GM18511 (cell line): ENCODE measurements at regions not wholly inside any gene's neighbourhood (a gene's known extent, or its start where the extent isn't known, plus 50 kb on each side); places are given as distances from the start of the nearest gene placed in this dataset.
"Not testable (repeated sequence)": the region's sequence is repeated elsewhere in the genome, so short reads cannot be mapped to it uniquely, and the experiment has no call there.

Source experiments
- ATAC-seq: cut with Tn5 transposase; IDR thresholded peaks from one replicate; pipeline ENCODE4 v1.9.1; 2021; ENCODE audit warnings: mild to moderate bottlenecking, moderate library complexity; ENCODE audit not compliant: unreplicated experiment

GRCh38 chr2:181789827-181790448 lies 101.6 kb upstream of the ITPRID2 start:
- ATAC-seq = no peak

GRCh38 chr2:181790716-181791649 lies 100.5 kb upstream of the ITPRID2 start:
- ATAC-seq = peak; percentile 97

- ATAC-seq = no peak
Observed at GRCh38 chr2:181792906-181793305, 98.6 kb upstream of the ITPRID2 start.

GRCh38 chr2:181798022-181798421 lies 93.5 kb upstream of the ITPRID2 start:
- ATAC-seq = no peak

GRCh38 chr2:181802300-181802699 lies 89.2 kb upstream of the ITPRID2 start:
- ATAC-seq = not testable (repeated sequence)

GRCh38 chr2:181803903-181804799 lies 87.4 kb upstream of the ITPRID2 start:
- ATAC-seq = not testable (repeated sequence)

- ATAC-seq = peak; percentile 69
Observed at GRCh38 chr2:181805228-181806038, 86.1 kb upstream of the ITPRID2 start.

- ATAC-seq = peak; percentile 3
Observed at GRCh38 chr2:181806039-181806392, 85.5 kb upstream of the ITPRID2 start.

GRCh38 chr2:181807526-181807925 lies 84.0 kb upstream of the ITPRID2 start:
- ATAC-seq = no peak

- ATAC-seq = no peak
Observed at GRCh38 chr2:181810823-181811695, 80.5 kb upstream of the ITPRID2 start.

- ATAC-seq = no peak
Observed at GRCh38 chr2:181812106-181812743, 79.3 kb upstream of the ITPRID2 start.

- no peak for ATAC-seq
Observed at GRCh38 chr2:181814057-181814491, 77.5 kb upstream of the ITPRID2 start.

- no peak for ATAC-seq
Observed at GRCh38 chr2:181817509-181817908, 74.0 kb upstream of the ITPRID2 start.

- no peak for ATAC-seq
Observed at GRCh38 chr2:181818058-181818680, 73.4 kb upstream of the ITPRID2 start.

- ATAC-seq = no peak
Observed at GRCh38 chr2:181818840-181819239, 72.7 kb upstream of the ITPRID2 start.

GRCh38 chr2:181821049-181821448 lies 70.5 kb upstream of the ITPRID2 start:
- no peak for ATAC-seq

GRCh38 chr2:181822097-181822496 lies 69.4 kb upstream of the ITPRID2 start:
- ATAC-seq = no peak

GRCh38 chr2:181823405-181823804 lies 68.1 kb upstream of the ITPRID2 start:
- no peak for ATAC-seq
